ENCODE measurements at regions not wholly inside any gene's neighbourhood (a gene's known extent, or its start where the extent isn't known, plus 50 kb on each side); places are given as distances from the start of the nearest gene placed in this dataset.

- no peak for DNase-seq
Observed at GRCh38 chrX:15983034-15983433, 128.4 kb upstream of the AP1S2 start.

- DNase-seq = no peak
Observed at GRCh38 chrX:15977644-15978043, 123.0 kb upstream of the AP1S2 start.

DNA sequence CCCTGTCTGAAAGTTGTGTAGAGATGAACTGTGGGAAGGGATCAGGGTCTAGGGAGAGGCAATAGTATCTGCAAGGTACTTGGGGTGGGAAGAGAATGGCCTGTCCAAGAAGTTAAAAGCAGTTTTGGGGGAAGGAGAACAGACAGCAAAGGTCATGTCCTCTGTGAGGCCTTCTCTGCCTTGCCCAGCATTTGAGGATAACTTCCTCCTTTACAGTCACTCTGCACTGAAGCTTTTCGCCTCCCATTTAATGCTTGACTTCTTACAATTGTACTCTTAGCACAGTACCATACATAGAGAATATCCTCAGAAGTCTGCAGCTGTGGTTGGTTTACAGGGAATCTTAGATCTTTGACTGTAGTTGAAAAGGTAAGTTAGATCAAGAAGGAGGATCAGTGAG lies 121.8 kb upstream of the AP1S2 start:
- no peak for DNase-seq

GRCh38 chrX:15973946-15974345 lies 119.3 kb upstream of the AP1S2 start:
- no peak for DNase-seq

DNA sequence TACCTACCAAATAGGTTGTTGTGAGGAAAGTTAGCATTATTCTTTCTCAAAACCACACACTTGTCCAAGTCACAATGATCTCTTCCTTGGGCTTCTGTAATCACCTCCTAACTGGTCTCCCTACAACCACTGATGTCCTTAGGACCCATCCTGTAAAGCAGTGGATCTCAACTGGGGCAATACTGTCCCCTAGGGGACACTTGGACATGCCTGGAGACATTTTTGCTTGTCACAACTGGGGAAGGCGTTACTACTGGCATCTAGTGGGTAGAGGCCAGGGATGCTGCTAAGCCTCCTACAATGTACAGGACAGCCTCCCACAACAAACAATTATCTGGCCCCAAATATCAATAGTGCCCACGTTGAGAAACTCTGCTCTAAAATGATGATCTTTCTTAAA lies 118.7 kb upstream of the AP1S2 start:
- peak in 10 of 14 donors; percentile 0 to 20 (median 7) for DNase-seq

DNA sequence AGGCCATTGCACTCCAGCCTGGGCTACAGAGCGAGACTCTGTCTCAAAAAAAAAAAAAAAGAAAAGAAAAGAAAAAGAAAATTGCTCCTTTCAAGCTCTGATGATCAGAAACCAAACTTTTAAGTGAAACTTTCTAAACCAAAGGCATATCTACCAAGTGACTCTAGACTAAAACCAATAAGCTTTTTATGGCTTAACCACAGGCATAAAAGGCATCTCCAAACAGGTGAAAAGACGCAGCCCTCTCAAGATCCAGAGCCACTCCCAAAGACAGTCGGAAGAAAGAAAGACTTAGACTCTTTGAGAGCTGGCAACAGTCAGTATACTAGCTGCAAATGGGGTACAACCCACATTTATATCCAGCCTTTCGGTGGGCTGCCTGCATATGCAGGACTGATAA lies 117.1 kb upstream of the AP1S2 start:
- DNase-seq = no peak

- DNase-seq = no peak
Observed at GRCh38 chrX:15963858-15964257, 109.2 kb upstream of the AP1S2 start.

- DNase-seq = no peak
Observed at GRCh38 chrX:15960237-15960636, 105.6 kb upstream of the AP1S2 start.

- DNase-seq = no peak
Observed at GRCh38 chrX:15956681-15957080, 102.1 kb upstream of the AP1S2 start.

DNA sequence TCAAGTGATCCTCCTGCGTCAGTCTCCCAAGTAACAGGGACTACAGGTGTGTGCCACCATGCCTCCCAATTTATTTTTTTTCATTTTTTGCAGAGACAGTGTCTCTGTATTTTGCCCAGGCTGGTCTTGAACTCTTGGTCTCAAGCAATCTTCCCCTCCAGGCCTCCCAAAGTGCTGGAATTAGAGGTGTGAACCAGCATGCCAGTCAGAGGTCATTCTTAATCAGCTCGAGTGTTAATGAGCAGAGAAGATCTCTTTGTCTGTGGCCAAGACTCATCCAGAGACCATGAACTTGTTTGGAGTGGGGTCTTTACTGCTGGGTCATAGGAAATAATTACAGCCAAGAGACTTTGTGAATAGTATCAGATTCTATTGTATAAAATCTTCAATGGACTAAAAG lies 99.2 kb upstream of the AP1S2 start:
- DNase-seq = no peak

DNA sequence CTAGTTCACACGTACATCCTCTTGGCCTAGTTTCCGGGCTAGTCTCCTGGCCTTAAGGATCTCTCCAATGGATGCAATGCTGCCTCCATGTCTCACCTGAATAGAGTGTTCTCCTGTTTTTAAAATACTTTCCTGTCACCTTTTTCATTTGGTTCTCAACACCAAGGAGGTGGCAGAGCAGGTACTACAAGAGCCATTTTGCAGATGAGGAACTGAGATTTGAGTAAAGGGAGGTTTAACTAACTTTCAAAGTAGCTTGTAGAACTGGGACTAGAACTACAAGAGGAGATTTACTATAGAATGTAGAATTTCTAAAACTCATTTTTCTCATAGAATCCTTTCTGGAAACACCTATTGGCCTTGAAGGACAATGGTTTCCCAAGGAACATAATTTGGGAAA lies 97.6 kb upstream of the AP1S2 start:
- no peak for DNase-seq

DNA sequence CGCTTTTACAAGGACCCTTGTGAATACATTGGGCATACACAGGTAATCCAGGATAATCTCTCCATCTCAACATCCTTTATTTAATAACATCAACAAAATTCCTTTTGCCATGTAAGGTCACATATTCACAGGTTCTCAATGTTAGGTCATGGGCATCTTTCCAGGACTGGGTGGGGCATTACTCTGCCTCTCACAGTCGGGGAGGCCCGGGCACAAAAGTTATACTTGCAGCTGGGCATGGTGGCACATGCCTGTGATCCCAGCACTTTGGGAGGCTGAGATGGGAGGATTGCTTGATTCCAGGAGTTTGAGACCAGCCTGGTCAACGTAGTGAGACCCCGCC lies 93.7 kb upstream of the AP1S2 start:
- no peak for DNase-seq

GRCh38 chrX:15947648-15948317 lies 93.2 kb upstream of the AP1S2 start:
- no peak for DNase-seq

DNA sequence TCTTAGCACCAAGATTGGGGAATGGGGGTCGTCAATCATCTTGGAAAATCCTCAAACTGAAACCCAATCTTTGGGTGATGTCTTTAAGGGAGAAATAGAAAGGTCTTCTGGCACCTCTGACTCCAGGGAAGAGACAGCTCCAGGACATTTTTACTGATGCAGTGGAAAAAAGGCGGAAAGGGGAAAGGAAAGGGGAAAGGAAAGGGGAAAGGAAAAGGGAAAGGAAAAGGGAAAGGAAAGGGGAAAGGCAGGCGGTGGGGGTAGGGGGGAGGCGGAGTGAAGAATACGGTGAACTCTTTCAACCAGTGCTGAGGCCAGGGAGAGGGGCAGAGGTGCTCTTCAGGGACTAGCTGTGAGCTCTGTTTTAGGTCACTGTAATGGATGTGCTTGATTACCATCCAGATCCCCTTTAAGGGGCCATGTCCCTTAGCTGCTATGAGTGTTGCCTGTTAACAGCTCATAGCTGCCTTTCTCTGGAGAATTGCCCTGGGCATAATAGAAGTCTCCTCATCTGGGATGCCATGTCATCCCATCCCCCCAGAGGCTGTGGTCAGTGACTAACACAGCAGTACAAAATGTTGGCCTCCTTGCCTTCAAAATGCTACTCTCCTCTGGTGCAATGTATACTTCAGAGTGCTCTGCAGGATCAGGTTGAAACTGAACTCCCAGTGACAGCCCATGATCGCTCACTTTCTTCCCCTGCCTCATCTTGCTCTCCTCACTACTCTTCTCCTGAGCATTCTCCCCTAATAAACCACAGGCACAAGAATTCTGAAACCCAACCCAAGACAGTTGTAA lies 92.4 kb upstream of the AP1S2 start:
- DNase-seq = no peak

GRCh38 chrX:15943391-15943790 lies 88.8 kb upstream of the AP1S2 start:
- DNase-seq = no peak

- no peak for DNase-seq
Observed at GRCh38 chrX:15942307-15942706, 87.7 kb upstream of the AP1S2 start.

- no peak for DNase-seq
Observed at GRCh38 chrX:15939737-15940136, 85.1 kb upstream of the AP1S2 start.

- no peak for DNase-seq
Observed at GRCh38 chrX:15938072-15938471, 83.5 kb upstream of the AP1S2 start.

DNA sequence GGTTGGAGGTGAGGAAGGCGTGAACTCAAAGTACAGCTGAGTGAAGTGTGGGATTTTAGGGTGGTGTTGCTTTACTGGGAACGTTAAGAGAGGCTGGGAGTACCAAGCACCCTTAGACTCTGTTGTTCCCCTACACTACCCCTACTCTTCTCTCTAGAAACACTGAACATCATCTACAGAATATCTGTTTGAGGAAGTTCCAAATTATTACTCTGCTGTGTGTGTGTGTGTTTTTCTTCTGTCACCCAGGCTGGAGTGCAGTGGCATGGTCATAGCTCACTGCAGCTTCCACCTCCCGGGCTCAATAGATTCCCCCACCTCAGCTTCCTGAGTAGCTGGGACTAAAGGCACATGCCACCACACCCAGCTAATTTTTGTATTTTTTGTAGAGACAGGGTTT lies 76.7 kb upstream of the AP1S2 start:
- DNase-seq = no peak

- no peak for DNase-seq
Observed at GRCh38 chrX:15930585-15930984, 76.0 kb upstream of the AP1S2 start.

GRCh38 chrX:15929194-15929593 lies 74.6 kb upstream of the AP1S2 start:
- no peak for DNase-seq

GRCh38 chrX:15926622-15927021 lies 72.0 kb upstream of the AP1S2 start:
- no peak for DNase-seq

DNA sequence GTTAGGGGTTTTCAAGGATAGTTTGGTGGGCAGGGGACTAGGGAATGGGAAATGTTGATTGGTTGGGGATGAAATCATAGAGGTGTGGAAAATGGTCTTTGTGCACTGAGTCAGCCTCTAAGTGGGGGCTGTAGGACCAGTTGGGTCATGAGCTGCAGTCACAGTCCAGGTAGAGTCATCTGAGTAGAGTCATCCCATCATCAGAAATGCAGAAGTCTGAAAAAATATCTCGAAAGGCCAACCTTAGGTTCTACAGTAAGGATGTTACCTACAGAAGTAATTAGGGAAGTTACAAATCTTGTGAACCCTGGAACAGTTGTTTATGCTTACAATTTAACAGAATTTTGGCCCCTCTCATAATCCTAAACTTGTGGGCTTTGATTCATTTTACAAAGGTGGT lies 63.4 kb upstream of the AP1S2 start:
- DNase-seq = no peak

- no peak for DNase-seq
Observed at GRCh38 chrX:15916704-15917084, 62.1 kb upstream of the AP1S2 start.

All from C1 segment of cervical spinal cord (tissue), 14 donors.